Neural cell (in vitro differentiated cells): ENCODE measurements at regions not wholly inside any gene's neighbourhood (a gene's known extent, or its start where the extent isn't known, plus 50 kb on each side); places are given as distances from the start of the nearest gene placed in this dataset.

Experiments used
- CTCF ChIP-seq: fragments of 450-650 bp; IDR thresholded peaks from 2 replicates; pipeline ENCODE4 v1.5.1; 2014; ENCODE audit warnings: antibody characterized with exemption, mild to moderate bottlenecking, moderate library complexity; ENCODE audit not compliant: poor library complexity, severe bottlenecking
- EP300 ChIP-seq: fragments of 450-650 bp; conservative IDR thresholded peaks from 2 replicates; pipeline ENCODE4 v1.6.1; 2014; ENCODE audit warnings: antibody characterized with exemption, mild to moderate bottlenecking, moderate library complexity; ENCODE audit not compliant: poor library complexity, severe bottlenecking
- EZH2 ChIP-seq: fragments of 200-600, 300-800 bp; shearing (Covaris generic), sonication (generic); IDR thresholded peaks from 2 replicates; pipeline ENCODE4 v1.6.1; 2014; ENCODE audit warnings: antibody characterized with exemption, low read length, borderline replicate concordance, mild to moderate bottlenecking; ENCODE audit not compliant: insufficient read depth, poor library complexity, severe bottlenecking
- TAF1 ChIP-seq: IDR thresholded peaks from 2 replicates; pipeline ENCODE4 v1.6.1; 2012; ENCODE audit warnings: low read depth

GRCh38 chr2:78407960-78408794 lies 617.3 kb upstream of the REG3G start:
- TF ChIP-seq CTCF (no peak), TAF1 (no peak), EZH2 (no peak), EP300 (no peak)
